K562 (cell line): ENCODE measurements at regions not wholly inside any gene's neighbourhood (a gene's known extent, or its start where the extent isn't known, plus 50 kb on each side); places are given as distances from the start of the nearest gene placed in this dataset.

Experiments
- ATAC-seq: fragments of 200-7000 bp; cut with Tn5 transposase; 3 replicates; pipeline ENCODE4 v1.9.1; 2020; ENCODE audit warnings: moderate library complexity
- BruUV-seq: library from RNA; stranded (reverse); fragments of 400-500 nt; replicated peaks from 2 replicates; lab custom pipeline; 2021; lab: Mats Ljungman, UMichigan
- CTCF ChIA-PET: fragments of 300-600 bp; formaldehyde crosslinking; extraction: SDS; loops from one replicate; lab custom pipeline; 2021; ENCODE audit warnings: low intra/inter-chr PET ratio; lab: Yijun Ruan, JAX
- POLR2A ChIA-PET: fragments of 300-600, 350-650 bp; sonication (Branson Sonifier 250); formaldehyde crosslinking; extraction: SDS; loops from one replicate; lab custom pipeline; 2021; ENCODE audit warnings: antibody characterized with exemption, inconsistent platforms; lab: Yijun Ruan, JAX
- DNase-seq, 4 experiments: peaks; one replicate each; pipeline versions ENCODE4 v3.0.0 to v3.0.0-alpha.2; 2011 to 2018; ENCODE audit warnings: low spot score in 3 of 4, mixed read lengths in 3 of 4; ENCODE audit errors: extremely low read depth in 1 of 4
- FAIRE-seq: peaks from 2 replicates; lab custom pipeline; 2011; peaks lifted over from hg19 to GRCh38; lab: Jason Lieb, UNC
- H2AFZ ChIP-seq: 2 replicates; pipeline ENCODE4 v1.6.0; 2011; ENCODE audit warnings: low read depth, low read length, control low read depth, inconsistent platforms
- H3K27ac ChIP-seq: fragments of 200-600 bp; 3 replicates; pipeline ENCODE4 v1.8.0; 2011; ENCODE audit warnings: low read depth, mild to moderate bottlenecking, control low read depth, inconsistent platforms, low read length, moderate library complexity, mixed read lengths; ENCODE audit errors: extremely low read depth
- H3K27me3 ChIP-seq, 2 experiments: fragments of 300-600 bp in 1 of 2; 2 replicates in 1 of 2; 3 replicates in 1 of 2; pipeline versions ENCODE4 v1.6.0 to v1.8.0; 2011; ENCODE audit warnings: inconsistent platforms in 2 of 2, low read length in 2 of 2, mild to moderate bottlenecking in 1 of 2, mixed read lengths in 1 of 2, moderate library complexity in 1 of 2; ENCODE audit not compliant: control insufficient read depth in 2 of 2, insufficient read depth in 2 of 2
- H3K36me3 ChIP-seq: fragments of 300-600 bp; 3 replicates; pipeline ENCODE4 v1.8.0; 2011; ENCODE audit warnings: mild to moderate bottlenecking, low read length, inconsistent platforms; ENCODE audit not compliant: control insufficient read depth, insufficient read depth
- H3K4me1 ChIP-seq, 2 experiments: fragments of 200-600 bp in 1 of 2; replicated peaks in 1 of 2; 2 replicates in 1 of 2; 3 replicates in 1 of 2; pipeline versions ENCODE4 v1.5.1 to v1.8.0; 2011; ENCODE audit warnings: inconsistent platforms in 2 of 2, low read length in 2 of 2, mild to moderate bottlenecking in 1 of 2, mixed read lengths in 1 of 2, moderate library complexity in 1 of 2; ENCODE audit not compliant: control insufficient read depth in 2 of 2, insufficient read depth in 2 of 2
- H3K4me2 ChIP-seq: 2 replicates; pipeline ENCODE4 v1.6.1; 2011; ENCODE audit warnings: low read length, control low read depth, inconsistent platforms, mixed read lengths; ENCODE audit not compliant: insufficient read depth
- H3K4me3 ChIP-seq: fragments of 200-600 bp; sonication (generic), shearing (Covaris generic); 2 replicates; pipeline ENCODE4 v1.5.1; 2016; ENCODE audit warnings: control low read depth, inconsistent platforms
- H3K79me2 ChIP-seq: fragments of 200-600 bp; 3 replicates; pipeline ENCODE4 v1.8.0; 2011; ENCODE audit warnings: low read length, inconsistent platforms; ENCODE audit not compliant: control insufficient read depth, insufficient read depth
- H3K9ac ChIP-seq, 2 experiments: 2 replicates each; pipeline versions ENCODE4 v1.6.0 to v1.6.1; 2011; ENCODE audit warnings: low read depth in 2 of 2, low read length in 2 of 2, control low read depth in 1 of 2, inconsistent platforms in 1 of 2, mild to moderate bottlenecking in 1 of 2, mixed read lengths in 1 of 2; ENCODE audit not compliant: insufficient read depth in 1 of 2
- H3K9me1 ChIP-seq: one replicate; pipeline ENCODE4 v1.6.0; 2011; ENCODE audit warnings: inconsistent platforms, mild to moderate bottlenecking, low read length, moderate library complexity; ENCODE audit not compliant: control insufficient read depth, insufficient read depth
- H3K9me3 ChIP-seq: replicated peaks from 2 replicates; pipeline ENCODE4 v1.5.1; 2011; ENCODE audit warnings: low read depth, low read length, inconsistent platforms; ENCODE audit not compliant: control insufficient read depth, insufficient read depth
- H4K20me1 ChIP-seq: replicated peaks from 2 replicates; pipeline ENCODE4 v1.6.1; 2011; ENCODE audit warnings: low read length, inconsistent platforms, mixed read lengths; ENCODE audit not compliant: control insufficient read depth, insufficient read depth
- CHD1 ChIP-seq: fragments of 200-600 bp; sonication (generic); IDR thresholded peaks from one replicate; pipeline ENCODE4 v1.6.1; 2012; ENCODE audit warnings: mild to moderate bottlenecking, moderate library complexity, low read length, inconsistent platforms
- CTCF ChIP-seq, 3 experiments: IDR thresholded peaks in 2 of 3; conservative IDR thresholded peaks in 1 of 3; 2 replicates each; pipeline ENCODE4 v1.5.1; 2011 to 2012; ENCODE audit warnings: low read length in 3 of 3, mild to moderate bottlenecking in 3 of 3, control low read depth in 2 of 3, improper control_type of control experiment in 1 of 3, inconsistent platforms in 1 of 3, low read depth in 1 of 3, mixed read lengths in 1 of 3, moderate library complexity in 1 of 3; ENCODE audit not compliant: insufficient read depth in 2 of 3
- EGR1 ChIP-seq: fragments of 450-650 bp; conservative IDR thresholded peaks from 2 replicates; pipeline ENCODE4 v1.6.1; 2017; ENCODE audit warnings: mild to moderate bottlenecking
- EP400 ChIP-seq: fragments of 450-650 bp; IDR thresholded peaks from 2 replicates; pipeline ENCODE4 v1.6.1; 2017; ENCODE audit warnings: antibody characterized with exemption, mild to moderate bottlenecking, moderate library complexity
- GTF2A2 ChIP-seq: IDR thresholded peaks from 2 replicates; pipeline ENCODE4 v1.6.1; 2016; ENCODE audit warnings: mild to moderate bottlenecking, missing genetic modification characterization, missing compliant biosample characterization
- MBD1 ChIP-seq: fragments of 250-450 bp; sonication (Bioruptor Pico); IDR thresholded peaks from 2 replicates; pipeline ENCODE4 v1.8.0; 2022; ENCODE audit warnings: inconsistent platforms
- RBM25 ChIP-seq: fragments of 200-400 bp; formaldehyde crosslinking; IDR thresholded peaks from 2 replicates; pipeline ENCODE4 v1.6.1; 2018; ENCODE audit warnings: low read length, low read depth, moderate library complexity; ENCODE audit not compliant: severe bottlenecking
- SMAD3 ChIP-seq: fragments of 450-650 bp; formaldehyde crosslinking; conservative IDR thresholded peaks from 2 replicates; pipeline ENCODE4 v1.4.0; 2020; ENCODE audit warnings: mild to moderate bottlenecking
- SMARCC2 ChIP-seq: fragments of 450-650 bp; IDR thresholded peaks from 2 replicates; pipeline ENCODE4 v1.6.1; 2017; ENCODE audit warnings: antibody characterized with exemption, moderate library complexity, mild to moderate bottlenecking, low read depth
- SNIP1 ChIP-seq: fragments of 450-650 bp; IDR thresholded peaks from 2 replicates; pipeline ENCODE4 v1.7.1; 2017; ENCODE audit warnings: low read depth, mild to moderate bottlenecking
- SNRNP70 ChIP-seq: fragments of 200-400 bp; formaldehyde crosslinking; optimal IDR thresholded peaks from 2 replicates; pipeline ENCODE3; 2017; ENCODE audit warnings: low read depth, low read length
- TEAD1 ChIP-seq, 2 experiments: fragments of 450-650 bp in 1 of 2; sonication (generic) in 1 of 2; formaldehyde crosslinking; IDR thresholded peaks; 2 replicates each; pipeline versions ENCODE4 v1.4.0 to v1.8.0; 2020 to 2022; ENCODE audit warnings: mild to moderate bottlenecking in 2 of 2, missing genetic modification reagents in 1 of 2
- ZNF133 ChIP-seq: fragments of 250-450 bp; sonication (Bioruptor Pico); IDR thresholded peaks from 2 replicates; pipeline ENCODE4 v1.4.0; 2020; ENCODE audit warnings: mild to moderate bottlenecking
- ZNF766 ChIP-seq: fragments of 200-800 bp; sonication (Bioruptor generic); conservative IDR thresholded peaks from 2 replicates; pipeline ENCODE4 v1.6.1; 2016; ENCODE audit warnings: missing genetic modification characterization, missing compliant biosample characterization
- WGBS: fragments of 100-300 bp; shearing (Covaris generic); methylation state at CpG from one replicate; pipeline ENCODE4 v1.1.6; 2016; ENCODE audit warnings: low coverage, mixed read lengths; ENCODE audit not compliant: insufficient coverage; ENCODE audit errors: missing lambda C conversion rate; 5-methylcytosine and 5-hydroxymethylcytosine counted together
- in situ Hi-C: fragments of 300-500 bp; cut with MboI; formaldehyde crosslinking; loops from 4 replicates; pipeline ENCODE4 v1.15.0; 2018; ENCODE audit warnings: inconsistent platforms, mixed read lengths
- intact Hi-C: fragments of 100-400 bp; cut with micrococcal nuclease; formaldehyde crosslinking; loops from 2 replicates; pipeline ENCODE4 v1.14.2; 2022
- TF ChIP-seq, protein P1 (sequence below): fragments of 450-650 bp; IDR thresholded peaks from 2 replicates; pipeline ENCODE4 v1.6.1; 2017; ENCODE audit warnings: antibody characterized with exemption, mild to moderate bottlenecking

DNA sequence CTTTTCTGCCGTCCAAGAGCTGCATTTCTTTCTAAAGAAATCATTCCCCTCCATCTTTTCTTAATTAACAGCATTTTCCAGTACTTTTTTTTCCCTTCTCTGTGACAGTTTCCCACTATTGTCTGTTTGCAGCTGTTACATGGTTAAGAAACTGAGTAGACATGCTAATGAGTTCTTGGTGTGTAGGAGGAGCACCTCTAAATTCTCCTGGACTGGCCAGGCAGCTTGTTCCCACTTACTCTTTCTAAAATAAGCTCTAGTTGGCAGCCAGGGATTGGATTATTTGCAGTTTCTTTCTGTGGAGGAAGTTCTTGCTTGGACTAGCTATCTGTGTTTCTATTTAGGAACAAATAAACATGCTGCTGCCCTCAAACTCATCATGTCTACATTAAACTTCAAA is 235.1 kb upstream of the GAP43 start (continued):
- TF ChIP-seq EP400 (no peak), ZNF766 (no peak), MBD1 (CRISPR knock-in tag) (no peak), CTCF (IDR thresholded peaks at IDR 0.05 in 2 of 3, conservative IDR thresholded peaks at IDR 0.05 in 1 of 3; ENCODE audit: insufficient read depth in 2 of 3, low read depth in 1 of 3, low read length in 3 of 3) (no peak), GTF2A2 (tag) (no peak), ZNF133 (CRISPR knock-in tag) (no peak), EGR1 (no peak), RBM25 (no peak)

DNA sequence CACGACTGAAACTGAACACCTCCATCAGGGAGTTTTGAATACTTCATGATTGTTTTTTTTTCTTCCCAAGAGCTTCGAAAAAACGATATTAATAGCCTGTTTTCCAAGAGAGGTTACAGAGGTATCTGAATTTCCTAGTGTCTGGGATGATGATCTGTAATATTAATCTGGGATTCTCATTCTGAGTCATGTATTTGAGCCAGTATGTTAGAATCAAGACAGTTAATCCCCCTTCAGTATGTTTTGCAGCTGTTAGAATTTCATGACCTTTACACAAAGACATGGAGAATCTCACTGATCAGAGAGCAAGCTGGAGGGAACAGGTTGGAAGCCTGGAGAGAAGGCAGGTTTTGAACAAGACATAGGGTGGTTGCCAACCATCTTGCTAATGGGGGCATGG is 234.5 kb upstream of the GAP43 start:
- no peak for FAIRE-seq
- WGBS = 0% methylated on average over 3 of the region's 3 CpGs
- intact Hi-C loops = no loop called here
- no peak for TF ChIP-seq TEAD1 (CRISPR knock-in tag; IDR thresholded peaks at IDR 0.05)
- TF ChIP-seq SNRNP70 = no peak
- TF ChIP-seq SMAD3 (CRISPR knock-in tag) = no peak
- TF ChIP-seq SMARCC2 = no peak
- TF ChIP-seq, protein P1, sequence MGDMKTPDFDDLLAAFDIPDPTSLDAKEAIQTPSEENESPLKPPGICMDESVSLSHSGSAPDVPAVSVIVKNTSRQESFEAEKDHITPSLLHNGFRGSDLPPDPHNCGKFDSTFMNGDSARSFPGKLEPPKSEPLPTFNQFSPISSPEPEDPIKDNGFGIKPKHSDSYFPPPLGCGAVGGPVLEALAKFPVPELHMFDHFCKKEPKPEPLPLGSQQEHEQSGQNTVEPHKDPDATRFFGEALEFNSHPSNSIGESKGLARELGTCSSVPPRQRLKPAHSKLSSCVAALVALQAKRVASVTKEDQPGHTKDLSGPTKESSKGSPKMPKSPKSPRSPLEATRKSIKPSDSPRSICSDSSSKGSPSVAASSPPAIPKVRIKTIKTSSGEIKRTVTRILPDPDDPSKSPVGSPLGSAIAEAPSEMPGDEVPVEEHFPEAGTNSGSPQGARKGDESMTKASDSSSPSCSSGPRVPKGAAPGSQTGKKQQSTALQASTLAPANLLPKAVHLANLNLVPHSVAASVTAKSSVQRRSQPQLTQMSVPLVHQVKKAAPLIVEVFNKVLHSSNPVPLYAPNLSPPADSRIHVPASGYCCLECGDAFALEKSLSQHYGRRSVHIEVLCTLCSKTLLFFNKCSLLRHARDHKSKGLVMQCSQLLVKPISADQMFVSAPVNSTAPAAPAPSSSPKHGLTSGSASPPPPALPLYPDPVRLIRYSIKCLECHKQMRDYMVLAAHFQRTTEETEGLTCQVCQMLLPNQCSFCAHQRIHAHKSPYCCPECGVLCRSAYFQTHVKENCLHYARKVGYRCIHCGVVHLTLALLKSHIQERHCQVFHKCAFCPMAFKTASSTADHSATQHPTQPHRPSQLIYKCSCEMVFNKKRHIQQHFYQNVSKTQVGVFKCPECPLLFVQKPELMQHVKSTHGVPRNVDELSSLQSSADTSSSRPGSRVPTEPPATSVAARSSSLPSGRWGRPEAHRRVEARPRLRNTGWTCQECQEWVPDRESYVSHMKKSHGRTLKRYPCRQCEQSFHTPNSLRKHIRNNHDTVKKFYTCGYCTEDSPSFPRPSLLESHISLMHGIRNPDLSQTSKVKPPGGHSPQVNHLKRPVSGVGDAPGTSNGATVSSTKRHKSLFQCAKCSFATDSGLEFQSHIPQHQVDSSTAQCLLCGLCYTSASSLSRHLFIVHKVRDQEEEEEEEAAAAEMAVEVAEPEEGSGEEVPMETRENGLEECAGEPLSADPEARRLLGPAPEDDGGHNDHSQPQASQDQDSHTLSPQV = no peak
- TF ChIP-seq CHD1 = no peak
- no peak for TF ChIP-seq SNIP1

More for the DNA sequence above, 234.5 kb upstream of the GAP43 start:
- ATAC-seq (no peak), DNase-seq (no peak)
- H3K4me2 ChIP-seq = no peak overlapping the region
- no peaks in the 10 kb centered on the region for H3K4me1 ChIP-seq
- no peak overlapping the region for H3K9ac ChIP-seq
- H3K79me2 ChIP-seq = no peaks in the 10 kb centered on the region
- CTCF ChIA-PET = interaction anchor here (0.7 kb wide), 1 partner anchor 307 kb away, joined by 3 read pairs; no protein-coding TSS in a partner anchor
- in situ Hi-C loops = no loop called here
- no peaks in the 10 kb centered on the region for H3K27me3 ChIP-seq
- no peak overlapping the region for H3K4me3 ChIP-seq
- H4K20me1 ChIP-seq = no peaks in the 10 kb centered on the region
- BruUV-seq = no TSS peak
- H3K36me3 ChIP-seq = no peaks in the 10 kb centered on the region
- no peak overlapping the region for H2AFZ ChIP-seq
- no peaks in the 10 kb centered on the region for H3K9me1 ChIP-seq
- no peaks in the 10 kb centered on the region for H3K9me3 ChIP-seq
- POLR2A ChIA-PET = no interaction called here
- H3K27ac ChIP-seq = no peak overlapping the region
